OCI-LY7 (cell line): ENCODE measurements at regions not wholly inside any gene's neighbourhood (a gene's known extent, or its start where the extent isn't known, plus 50 kb on each side); places are given as distances from the start of the nearest gene placed in this dataset.

Source experiments
- CTCF ChIP-seq: fragments of 200-600 bp; sonication (generic); conservative IDR thresholded peaks from 2 replicates; pipeline ENCODE4 v1.5.1; 2014; ENCODE audit warnings: mild to moderate bottlenecking, antibody characterized with exemption, low read length, moderate library complexity, mixed read lengths
- EZH2phosphoT487 ChIP-seq: fragments of 200-600 bp; sonication (generic); IDR thresholded peaks from 2 replicates; pipeline ENCODE4 v1.6.1; 2018; ENCODE audit warnings: low read depth, borderline replicate concordance, mild to moderate bottlenecking, mixed run types, antibody characterized with exemption, low read length, moderate library complexity, mixed read lengths

DNA sequence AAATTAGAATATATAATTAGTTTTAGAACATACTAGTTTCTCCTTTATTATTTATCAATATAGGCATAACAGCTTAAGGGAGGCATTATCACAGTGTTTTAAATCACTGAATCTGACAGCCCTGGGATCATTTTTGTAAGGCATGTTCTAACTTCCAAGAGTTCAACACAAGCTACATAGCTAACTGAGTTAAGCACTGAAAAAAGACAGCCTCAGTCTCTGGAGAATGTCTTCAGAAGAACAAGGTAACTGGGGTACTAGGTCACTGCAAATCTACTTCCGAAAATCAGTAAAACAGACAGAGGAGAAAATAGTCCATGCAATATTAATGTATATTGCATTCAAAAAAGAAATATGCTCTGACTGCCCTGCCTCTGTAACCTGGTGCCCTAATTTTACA is 502.1 kb downstream of the RFC3 start:
- no peak for TF ChIP-seq CTCF
- no peak for TF ChIP-seq EZH2phosphoT487
